Transverse colon (tissue), 4 donors: ENCODE measurements at regions not wholly inside any gene's neighbourhood (a gene's known extent, or its start where the extent isn't known, plus 50 kb on each side); places are given as distances from the start of the nearest gene placed in this dataset.

Experiments used
- CTCF ChIP-seq, 5 experiments: fragments of 200-600 bp in 3 of 5; fragments of 450-650 bp in 2 of 5; sonication (generic) in 3 of 5; IDR thresholded peaks; 1 replicate in 2 of 5; 2 replicates in 3 of 5; pipeline ENCODE4 v1.5.1; 2016 to 2017; ENCODE audit warnings: antibody characterized with exemption in 5 of 5, inconsistent platforms in 3 of 5, mild to moderate bottlenecking in 2 of 5, moderate library complexity in 1 of 5
- EP300 ChIP-seq: sonication (generic); formaldehyde crosslinking; IDR thresholded peaks from one replicate; pipeline ENCODE4 v1.6.1; 2017; ENCODE audit warnings: antibody characterized with exemption, low read depth
- POLR2AphosphoS5 ChIP-seq, 3 donors: sonication (generic); formaldehyde crosslinking; IDR thresholded peaks; one replicate each; pipeline ENCODE4 v1.6.1; 2016; ENCODE audit warnings: antibody characterized with exemption in 3 of 3

- TF ChIP-seq CTCF (IDR thresholded peaks at IDR 0.05) = no peak
- no peak for TF ChIP-seq EP300
- TF ChIP-seq POLR2AphosphoS5 (IDR thresholded peaks at IDR 0.05) = no peak
These were observed 279.2 kb upstream of the KCNH8 start for GRCh38 chr3:18868911-18869689.
